DND-41 (cell line): ENCODE measurements at regions not wholly inside any gene's neighbourhood (a gene's known extent, or its start where the extent isn't known, plus 50 kb on each side); places are given as distances from the start of the nearest gene placed in this dataset.

Experiments used
- EZH2 ChIP-seq: IDR thresholded peaks from 3 replicates; pipeline ENCODE4 v1.6.1; 2012; ENCODE audit warnings: borderline replicate concordance, low read depth, mild to moderate bottlenecking, moderate library complexity, low read length, inconsistent platforms; ENCODE audit not compliant: severe bottlenecking
- TF ChIP-seq, protein P1 (sequence below): IDR thresholded peaks from 2 replicates; pipeline ENCODE4 v1.5.1; 2012; ENCODE audit warnings: borderline replicate concordance, low read length, moderate library complexity, mild to moderate bottlenecking; ENCODE audit not compliant: poor library complexity, severe bottlenecking; ENCODE audit errors: extremely low read depth

DNA sequence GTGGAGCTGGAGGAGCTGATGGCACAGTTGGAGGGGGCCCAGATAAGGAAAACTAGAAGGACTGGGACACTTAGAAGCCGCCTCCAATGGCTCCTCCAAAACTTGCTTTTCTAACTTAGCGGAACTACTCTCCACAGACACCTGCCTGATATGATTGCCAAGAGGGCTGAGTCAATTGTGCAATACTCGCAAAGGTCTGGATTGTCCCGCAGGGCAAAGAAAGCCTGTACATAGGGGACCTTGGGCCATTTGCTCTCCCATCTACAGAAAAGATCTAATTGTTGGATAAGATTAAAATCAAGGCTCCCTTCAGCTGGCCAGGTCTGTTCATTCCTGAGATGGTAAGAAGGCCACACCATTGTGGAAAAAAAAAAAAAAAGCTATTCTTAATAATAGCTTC is 69.7 kb upstream of the ATP11B start:
- TF ChIP-seq, protein P1, sequence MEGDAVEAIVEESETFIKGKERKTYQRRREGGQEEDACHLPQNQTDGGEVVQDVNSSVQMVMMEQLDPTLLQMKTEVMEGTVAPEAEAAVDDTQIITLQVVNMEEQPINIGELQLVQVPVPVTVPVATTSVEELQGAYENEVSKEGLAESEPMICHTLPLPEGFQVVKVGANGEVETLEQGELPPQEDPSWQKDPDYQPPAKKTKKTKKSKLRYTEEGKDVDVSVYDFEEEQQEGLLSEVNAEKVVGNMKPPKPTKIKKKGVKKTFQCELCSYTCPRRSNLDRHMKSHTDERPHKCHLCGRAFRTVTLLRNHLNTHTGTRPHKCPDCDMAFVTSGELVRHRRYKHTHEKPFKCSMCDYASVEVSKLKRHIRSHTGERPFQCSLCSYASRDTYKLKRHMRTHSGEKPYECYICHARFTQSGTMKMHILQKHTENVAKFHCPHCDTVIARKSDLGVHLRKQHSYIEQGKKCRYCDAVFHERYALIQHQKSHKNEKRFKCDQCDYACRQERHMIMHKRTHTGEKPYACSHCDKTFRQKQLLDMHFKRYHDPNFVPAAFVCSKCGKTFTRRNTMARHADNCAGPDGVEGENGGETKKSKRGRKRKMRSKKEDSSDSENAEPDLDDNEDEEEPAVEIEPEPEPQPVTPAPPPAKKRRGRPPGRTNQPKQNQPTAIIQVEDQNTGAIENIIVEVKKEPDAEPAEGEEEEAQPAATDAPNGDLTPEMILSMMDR, result no peak
- no peak for TF ChIP-seq EZH2
